Glutamatergic neuron (in vitro differentiated cells): ENCODE measurements at regions not wholly inside any gene's neighbourhood (a gene's known extent, or its start where the extent isn't known, plus 50 kb on each side); places are given as distances from the start of the nearest gene placed in this dataset.

Experiments used
- DNase-seq: peaks from one replicate; pipeline ENCODE4 v3.0.0; 2022
- H3K27ac Mint-ChIP-seq: one replicate; pipeline ENCODE4 v1.8.0; 2020; ENCODE audit warnings: mild to moderate bottlenecking, mixed read lengths, inconsistent platforms; ENCODE audit not compliant: unreplicated experiment
- H3K27me3 Mint-ChIP-seq: one replicate; pipeline ENCODE4 v1.8.0; 2020; ENCODE audit warnings: mild to moderate bottlenecking, moderate library complexity, mixed read lengths, inconsistent platforms; ENCODE audit not compliant: unreplicated experiment
- H3K36me3 Mint-ChIP-seq: one replicate; pipeline ENCODE4 v1.8.0; 2020; ENCODE audit warnings: mild to moderate bottlenecking, mixed read lengths, inconsistent platforms; ENCODE audit not compliant: unreplicated experiment
- H3K4me1 Mint-ChIP-seq: one replicate; pipeline ENCODE4 v1.8.0; 2020; ENCODE audit warnings: mild to moderate bottlenecking, low read depth, mixed read lengths, inconsistent platforms; ENCODE audit not compliant: unreplicated experiment
- H3K4me3 Mint-ChIP-seq: one replicate; pipeline ENCODE4 v1.8.0; 2020; ENCODE audit warnings: mild to moderate bottlenecking, mixed read lengths, inconsistent platforms; ENCODE audit not compliant: unreplicated experiment
- H3K9me3 Mint-ChIP-seq: one replicate; pipeline ENCODE4 v1.8.0; 2020; ENCODE audit warnings: mild to moderate bottlenecking, moderate library complexity, mixed read lengths, inconsistent platforms; ENCODE audit not compliant: unreplicated experiment
- TF ChIP-seq, protein P1 (sequence below): fragments of 200-600 bp; sonication (generic); IDR thresholded peaks from one replicate; pipeline ENCODE4 v1.5.0; 2021; ENCODE audit not compliant: partially characterized antibody, unreplicated experiment

DNA sequence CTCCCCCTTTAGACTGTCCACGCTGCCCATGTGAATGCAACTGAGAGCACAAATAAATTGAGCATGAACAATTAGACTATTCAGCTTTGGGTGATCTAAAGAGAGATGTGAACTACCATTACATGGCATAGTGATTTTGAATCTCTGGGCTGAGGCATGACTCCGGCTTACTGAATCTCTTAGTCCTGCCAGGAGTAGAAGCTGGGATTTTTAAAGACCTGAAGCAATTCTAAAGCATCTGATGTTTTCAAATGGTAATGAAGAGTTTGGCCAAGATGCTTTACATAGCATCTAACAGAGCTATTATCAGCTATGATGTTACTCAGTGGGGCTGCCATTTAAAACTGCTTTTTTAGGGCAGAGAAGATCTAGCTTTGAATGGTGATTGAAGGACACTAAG is 1059.1 kb downstream of the SORCS3 start:
- TF ChIP-seq, protein P1, sequence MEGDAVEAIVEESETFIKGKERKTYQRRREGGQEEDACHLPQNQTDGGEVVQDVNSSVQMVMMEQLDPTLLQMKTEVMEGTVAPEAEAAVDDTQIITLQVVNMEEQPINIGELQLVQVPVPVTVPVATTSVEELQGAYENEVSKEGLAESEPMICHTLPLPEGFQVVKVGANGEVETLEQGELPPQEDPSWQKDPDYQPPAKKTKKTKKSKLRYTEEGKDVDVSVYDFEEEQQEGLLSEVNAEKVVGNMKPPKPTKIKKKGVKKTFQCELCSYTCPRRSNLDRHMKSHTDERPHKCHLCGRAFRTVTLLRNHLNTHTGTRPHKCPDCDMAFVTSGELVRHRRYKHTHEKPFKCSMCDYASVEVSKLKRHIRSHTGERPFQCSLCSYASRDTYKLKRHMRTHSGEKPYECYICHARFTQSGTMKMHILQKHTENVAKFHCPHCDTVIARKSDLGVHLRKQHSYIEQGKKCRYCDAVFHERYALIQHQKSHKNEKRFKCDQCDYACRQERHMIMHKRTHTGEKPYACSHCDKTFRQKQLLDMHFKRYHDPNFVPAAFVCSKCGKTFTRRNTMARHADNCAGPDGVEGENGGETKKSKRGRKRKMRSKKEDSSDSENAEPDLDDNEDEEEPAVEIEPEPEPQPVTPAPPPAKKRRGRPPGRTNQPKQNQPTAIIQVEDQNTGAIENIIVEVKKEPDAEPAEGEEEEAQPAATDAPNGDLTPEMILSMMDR, result no peak
- H3K27me3 Mint-ChIP-seq, result no peaks in the 10 kb centered on the region
- peaks cover 8% of the 10 kb centered on the region for H3K4me1 Mint-ChIP-seq
- no peak overlapping the region for H3K27ac Mint-ChIP-seq
- no peak for DNase-seq
- no peak overlapping the region for H3K4me3 Mint-ChIP-seq
- no peaks in the 10 kb centered on the region for H3K36me3 Mint-ChIP-seq
- H3K9me3 Mint-ChIP-seq, result peaks cover 2% of the 10 kb centered on the region

DNA sequence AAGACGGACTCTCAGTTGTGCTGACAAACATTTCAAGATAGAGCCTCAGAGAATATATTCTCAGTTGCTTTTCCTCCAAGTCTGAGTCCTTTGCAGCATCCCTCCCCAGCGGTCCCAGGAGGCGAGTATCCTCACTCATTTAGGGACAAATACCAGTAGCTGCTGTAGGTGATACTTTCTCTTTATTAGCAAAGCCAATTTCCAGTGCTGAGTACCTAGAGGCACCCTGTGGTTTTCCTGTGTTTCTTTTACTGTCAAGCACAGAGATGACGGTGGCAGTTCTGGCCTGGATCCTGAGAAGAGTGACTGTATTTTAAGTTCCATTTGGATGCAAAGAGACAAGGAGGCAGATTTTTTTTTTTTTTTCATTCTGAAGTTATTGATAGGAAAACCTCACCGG is 1058.4 kb downstream of the SORCS3 start:
- TF ChIP-seq, protein P1, result no peak
- H3K4me1 Mint-ChIP-seq, result peaks cover 8% of the 10 kb centered on the region
- no peaks in the 10 kb centered on the region for H3K27me3 Mint-ChIP-seq
- no peaks in the 10 kb centered on the region for H3K36me3 Mint-ChIP-seq
- H3K4me3 Mint-ChIP-seq, result no peak overlapping the region
- peaks cover 2% of the 10 kb centered on the region for H3K9me3 Mint-ChIP-seq
- H3K27ac Mint-ChIP-seq, result no peak overlapping the region
- DNase-seq, result no peak

DNA sequence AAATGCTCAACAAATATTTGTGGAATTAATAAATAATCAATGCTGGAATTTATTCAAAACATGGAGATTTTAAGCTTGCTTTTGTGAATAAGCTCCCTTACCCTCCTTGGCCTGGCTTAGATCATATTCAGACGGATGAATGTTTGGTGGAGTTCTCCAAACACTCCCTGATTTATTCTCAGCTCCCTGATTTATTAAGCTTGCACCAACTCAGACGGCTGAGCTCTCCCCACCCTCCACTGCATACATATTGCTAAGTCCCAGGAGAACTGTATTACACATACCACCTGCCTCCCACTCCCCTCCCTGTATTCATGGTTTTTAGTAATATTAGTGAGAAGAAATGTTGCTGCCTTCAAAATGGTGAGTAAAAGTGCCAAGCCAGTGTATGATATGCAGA is 1057.5 kb downstream of the SORCS3 start:
- TF ChIP-seq, protein P1, result no peak
- no peak for DNase-seq
- no peaks in the 10 kb centered on the region for H3K36me3 Mint-ChIP-seq
- H3K27ac Mint-ChIP-seq, result no peak overlapping the region
- peaks cover 2% of the 10 kb centered on the region for H3K9me3 Mint-ChIP-seq
- no peaks in the 10 kb centered on the region for H3K27me3 Mint-ChIP-seq
- no peak overlapping the region for H3K4me3 Mint-ChIP-seq
- H3K4me1 Mint-ChIP-seq, result peaks cover 8% of the 10 kb centered on the region

DNA sequence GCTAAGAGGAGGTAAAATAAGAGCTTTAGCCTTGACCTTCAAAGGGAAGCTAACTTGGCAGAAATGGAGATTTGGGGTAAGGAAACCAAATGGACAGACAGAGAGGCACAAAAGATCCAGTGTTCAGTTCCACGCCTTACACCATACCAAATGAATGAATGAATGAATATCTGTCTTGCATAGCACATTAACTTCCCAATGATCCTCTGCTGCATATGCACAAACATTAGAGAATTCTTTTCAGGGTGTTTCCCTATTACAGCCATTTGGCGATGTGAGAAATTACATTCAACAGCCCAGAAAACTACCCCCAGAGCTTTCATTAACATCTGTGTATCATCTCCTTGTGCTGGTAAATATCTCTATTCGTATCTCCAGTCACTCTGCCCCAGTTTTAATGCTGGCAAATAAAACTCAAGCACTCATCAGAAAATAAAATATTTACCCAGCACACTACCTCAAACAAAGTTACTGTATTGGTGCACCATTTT is 1056.2 kb downstream of the SORCS3 start:
- Mint-ChIP-seq H3K27me3 (no peaks in the 10 kb centered on the region), H3K4me1 (peaks cover 8% of the 10 kb centered on the region), H3K4me3 (no peak overlapping the region), H3K27ac (no peak overlapping the region), H3K36me3 (no peaks in the 10 kb centered on the region), H3K9me3 (peaks cover 2% of the 10 kb centered on the region)
- DNase-seq, result no peak
- TF ChIP-seq, protein P1, result no peak

DNA sequence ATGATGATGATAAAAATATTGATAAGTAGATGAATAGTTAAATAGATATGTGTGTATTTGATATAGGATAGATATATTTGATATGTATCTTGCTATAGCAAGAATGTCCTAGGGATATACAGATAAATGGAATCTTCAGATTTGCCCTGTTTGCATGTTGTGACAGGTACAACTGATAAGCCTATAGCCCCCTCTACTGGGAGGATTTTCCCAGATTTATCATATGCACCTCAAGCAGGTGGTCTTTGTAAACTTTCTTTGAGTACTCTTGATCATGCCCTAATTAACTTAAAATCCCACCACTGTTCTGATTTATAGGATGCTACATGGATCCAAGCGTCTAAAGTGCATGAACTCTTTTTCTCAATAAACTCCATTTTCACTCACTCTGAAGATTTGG is 1050.7 kb downstream of the SORCS3 start:
- TF ChIP-seq, protein P1, result peak; percentile 72
- Mint-ChIP-seq H3K27me3 (no peaks in the 10 kb centered on the region), H3K36me3 (no peaks in the 10 kb centered on the region), H3K4me3 (no peak overlapping the region), H3K9me3 (no peaks in the 10 kb centered on the region), H3K4me1 (no peaks in the 10 kb centered on the region), H3K27ac (no peak overlapping the region)
- DNase-seq, result no peak
